Neural progenitor cell (in vitro differentiated cells): ENCODE measurements at regions not wholly inside any gene's neighbourhood (a gene's known extent, or its start where the extent isn't known, plus 50 kb on each side); places are given as distances from the start of the nearest gene placed in this dataset.

Experiments used
- DNase-seq: peaks from one replicate; pipeline ENCODE4 v3.0.0-alpha.2; 2016; ENCODE audit warnings: low spot score
- H2AFZ ChIP-seq: fragments of 200-600 bp; sonication (generic); replicated peaks from 2 replicates; pipeline ENCODE4 v1.6.1; 2016; ENCODE audit warnings: antibody characterized with exemption
- H3F3A ChIP-seq: fragments of 200-600 bp; sonication (generic); 2 replicates; pipeline ENCODE4 v1.6.1; 2016; ENCODE audit warnings: antibody characterized with exemption, low read depth
- H3K27ac ChIP-seq: fragments of 200-600 bp; sonication (generic); 2 replicates; pipeline ENCODE4 v1.5.1; 2016; ENCODE audit warnings: mild to moderate bottlenecking
- H3K27me3 ChIP-seq: fragments of 200-600 bp; sonication (generic); 2 replicates; pipeline ENCODE4 v1.6.1; 2016; ENCODE audit warnings: mild to moderate bottlenecking, moderate library complexity
- H3K36me3 ChIP-seq: fragments of 200-600 bp; sonication (generic); 2 replicates; pipeline ENCODE4 v1.5.1; 2016
- H3K4me1 ChIP-seq: fragments of 200-600 bp; sonication (generic); 2 replicates; pipeline ENCODE4 v1.6.1; 2016; ENCODE audit warnings: mixed run types
- H3K4me2 ChIP-seq: fragments of 200-600 bp; sonication (generic); 2 replicates; pipeline ENCODE4 v1.6.1; 2016
- H3K4me3 ChIP-seq: fragments of 200-600 bp; sonication (generic); 2 replicates; pipeline ENCODE4 v1.5.1; 2016
- H3K79me2 ChIP-seq: fragments of 200-600 bp; sonication (generic); 2 replicates; pipeline ENCODE4 v1.6.1; 2016; ENCODE audit warnings: low read depth
- H3K9ac ChIP-seq: fragments of 200-600 bp; sonication (generic); 2 replicates; pipeline ENCODE4 v1.6.1; 2016
- H3K9me3 ChIP-seq: fragments of 200-600 bp; sonication (generic); 2 replicates; pipeline ENCODE4 v1.5.1; 2016; ENCODE audit warnings: low read depth
- H4K20me1 ChIP-seq: fragments of 200-600 bp; sonication (generic); 2 replicates; pipeline ENCODE4 v1.6.1; 2016; ENCODE audit warnings: low read depth
- H3K27ac Mint-ChIP-seq: 3 replicates; pipeline ENCODE4 v1.8.0; 2021; ENCODE audit warnings: mixed read lengths
- H3K27me3 Mint-ChIP-seq: 2 replicates; pipeline ENCODE4 v1.8.0; 2022; ENCODE audit warnings: low read depth, mild to moderate bottlenecking, inconsistent platforms, moderate library complexity, mixed read lengths; ENCODE audit not compliant: insufficient read depth
- H3K36me3 Mint-ChIP-seq: 3 replicates; pipeline ENCODE4 v1.8.0; 2021; ENCODE audit warnings: mixed read lengths
- H3K4me1 Mint-ChIP-seq: 3 replicates; pipeline ENCODE4 v1.8.0; 2021; ENCODE audit warnings: mixed read lengths
- H3K4me3 Mint-ChIP-seq: 3 replicates; pipeline ENCODE4 v1.8.0; 2021; ENCODE audit warnings: mild to moderate bottlenecking, moderate library complexity, mixed read lengths
- H3K9me3 Mint-ChIP-seq: 3 replicates; pipeline ENCODE4 v1.8.0; 2020; ENCODE audit warnings: mixed read lengths
- EZH2 ChIP-seq: fragments of 200-600 bp; sonication (generic); IDR thresholded peaks from 2 replicates; pipeline ENCODE4 v1.6.1; 2017; ENCODE audit warnings: antibody characterized with exemption, mild to moderate bottlenecking, moderate library complexity
- EZH2phosphoT487 ChIP-seq: fragments of 200-600 bp; sonication (generic); IDR thresholded peaks from 2 replicates; pipeline ENCODE4 v1.6.1; 2017; ENCODE audit warnings: antibody characterized with exemption
- TF ChIP-seq, protein P1 (sequence below): fragments of 200-600 bp; sonication (generic); IDR thresholded peaks from 2 replicates; pipeline ENCODE4 v1.5.1; 2017; ENCODE audit warnings: antibody characterized with exemption, mild to moderate bottlenecking

DNA sequence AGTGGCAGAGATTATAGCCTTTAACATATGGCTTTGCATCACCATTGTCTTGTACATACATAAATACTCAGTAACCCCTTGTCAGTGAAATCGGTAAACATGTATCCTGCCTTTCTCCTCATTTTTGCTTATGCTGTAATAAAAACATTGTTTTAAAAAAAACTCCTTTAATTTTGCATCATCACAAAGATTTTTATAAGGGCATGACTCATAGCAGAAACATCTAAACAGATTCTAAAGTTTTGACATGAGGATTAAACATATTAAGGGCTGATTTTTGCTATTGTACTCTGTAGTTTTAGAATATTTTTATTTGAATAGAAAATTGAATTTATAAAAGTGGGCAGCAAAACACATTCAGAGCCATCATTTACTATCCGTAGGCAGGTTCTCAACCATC is 275.9 kb downstream of the ZIC4 start:
- H3K9me3 ChIP-seq = no peaks in the 10 kb centered on the region
- H3K9me3 Mint-ChIP-seq = peaks cover 48% of the 10 kb centered on the region

DNA sequence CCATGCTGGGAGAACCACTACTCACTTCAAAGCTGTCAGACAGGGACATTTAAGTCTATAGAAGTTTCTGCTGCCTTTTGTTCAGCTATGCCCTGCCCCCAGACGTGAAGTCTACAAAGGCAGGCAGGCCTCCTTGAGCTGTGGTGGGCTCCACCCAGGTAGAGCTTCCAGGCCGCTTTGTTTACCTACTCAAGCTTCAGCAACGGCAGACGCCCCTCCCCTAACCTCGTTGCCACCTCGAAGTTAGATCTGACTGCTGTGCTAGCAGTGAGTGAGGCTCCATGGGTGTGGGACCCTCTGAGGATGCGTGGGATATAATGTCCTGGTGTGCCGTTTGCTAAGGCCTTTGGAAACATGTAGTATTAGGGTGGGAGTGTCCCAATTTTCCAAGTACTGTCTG is 276.7 kb downstream of the ZIC4 start:
- no peak overlapping the region for H3K4me3 Mint-ChIP-seq
- Histone ChIP-seq H3K79me2 (no peaks in the 10 kb centered on the region), H3K4me1 (no peaks in the 10 kb centered on the region), H3K36me3 (no peaks in the 10 kb centered on the region), H3K4me3 (no peak overlapping the region), H3K4me2 (no peak overlapping the region), H3K27me3 (no peaks in the 10 kb centered on the region), H3K9me3 (no peaks in the 10 kb centered on the region), H4K20me1 (no peaks in the 10 kb centered on the region), H3K27ac (no peak overlapping the region), H3F3A (no peaks in the 10 kb centered on the region), H2AFZ (no peak overlapping the region), H3K9ac (no peak overlapping the region)
- peaks cover 48% of the 10 kb centered on the region for H3K9me3 Mint-ChIP-seq
- H3K36me3 Mint-ChIP-seq = peaks cover 23% of the 10 kb centered on the region
- DNase-seq = no peak
- TF ChIP-seq, protein P1, sequence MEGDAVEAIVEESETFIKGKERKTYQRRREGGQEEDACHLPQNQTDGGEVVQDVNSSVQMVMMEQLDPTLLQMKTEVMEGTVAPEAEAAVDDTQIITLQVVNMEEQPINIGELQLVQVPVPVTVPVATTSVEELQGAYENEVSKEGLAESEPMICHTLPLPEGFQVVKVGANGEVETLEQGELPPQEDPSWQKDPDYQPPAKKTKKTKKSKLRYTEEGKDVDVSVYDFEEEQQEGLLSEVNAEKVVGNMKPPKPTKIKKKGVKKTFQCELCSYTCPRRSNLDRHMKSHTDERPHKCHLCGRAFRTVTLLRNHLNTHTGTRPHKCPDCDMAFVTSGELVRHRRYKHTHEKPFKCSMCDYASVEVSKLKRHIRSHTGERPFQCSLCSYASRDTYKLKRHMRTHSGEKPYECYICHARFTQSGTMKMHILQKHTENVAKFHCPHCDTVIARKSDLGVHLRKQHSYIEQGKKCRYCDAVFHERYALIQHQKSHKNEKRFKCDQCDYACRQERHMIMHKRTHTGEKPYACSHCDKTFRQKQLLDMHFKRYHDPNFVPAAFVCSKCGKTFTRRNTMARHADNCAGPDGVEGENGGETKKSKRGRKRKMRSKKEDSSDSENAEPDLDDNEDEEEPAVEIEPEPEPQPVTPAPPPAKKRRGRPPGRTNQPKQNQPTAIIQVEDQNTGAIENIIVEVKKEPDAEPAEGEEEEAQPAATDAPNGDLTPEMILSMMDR = no peak
- TF ChIP-seq EZH2 (no peak), EZH2phosphoT487 (no peak)
- no peaks in the 10 kb centered on the region for H3K4me1 Mint-ChIP-seq
- peaks cover 2% of the 10 kb centered on the region for H3K27me3 Mint-ChIP-seq
- H3K27ac Mint-ChIP-seq = no peak overlapping the region

More for the DNA sequence above, 275.9 kb downstream of the ZIC4 start:
- Histone ChIP-seq H3K4me1 (no peaks in the 10 kb centered on the region), H3K27ac (no peak overlapping the region), H2AFZ (no peak overlapping the region), H3K79me2 (no peaks in the 10 kb centered on the region), H3K27me3 (no peaks in the 10 kb centered on the region), H3K9ac (no peak overlapping the region), H3F3A (no peaks in the 10 kb centered on the region), H4K20me1 (no peaks in the 10 kb centered on the region), H3K4me2 (no peak overlapping the region), H3K4me3 (no peak overlapping the region), H3K36me3 (no peaks in the 10 kb centered on the region)
- DNase-seq = no peak
- H3K27ac Mint-ChIP-seq = no peak overlapping the region
- H3K27me3 Mint-ChIP-seq = peaks cover 2% of the 10 kb centered on the region
- no peaks in the 10 kb centered on the region for H3K4me1 Mint-ChIP-seq
- TF ChIP-seq EZH2 = no peak
- TF ChIP-seq EZH2phosphoT487 = no peak
- TF ChIP-seq, protein P1 = no peak
- H3K36me3 Mint-ChIP-seq = peaks cover 22% of the 10 kb centered on the region
- no peak overlapping the region for H3K4me3 Mint-ChIP-seq

DNA sequence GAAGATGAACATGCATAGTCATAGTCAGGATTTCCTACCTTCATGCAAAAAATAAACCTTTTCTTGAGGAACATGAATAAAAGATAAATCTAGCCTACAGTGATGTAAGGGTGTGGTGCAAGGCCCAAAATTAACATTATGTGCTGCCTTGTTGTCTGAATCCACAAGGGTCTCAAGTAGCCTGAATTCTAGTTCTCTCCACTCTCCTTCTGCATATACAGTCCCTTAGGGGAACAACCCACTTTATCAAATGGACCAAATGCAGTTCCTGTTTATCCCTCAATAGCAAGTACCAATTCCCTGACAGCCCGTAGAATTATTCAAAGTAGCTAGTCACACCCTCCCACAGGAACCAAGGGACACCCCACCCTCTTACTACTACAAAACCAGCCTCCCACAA is 284.0 kb downstream of the ZIC4 start:
- H3K79me2 ChIP-seq = no peaks in the 10 kb centered on the region
- H3F3A ChIP-seq = no peaks in the 10 kb centered on the region
- H3K27me3 ChIP-seq = no peaks in the 10 kb centered on the region
- no peaks in the 10 kb centered on the region for H3K4me1 ChIP-seq
- no peak for DNase-seq
- Mint-ChIP-seq H3K4me1 (peaks cover 21% of the 10 kb centered on the region), H3K36me3 (peaks cover 4% of the 10 kb centered on the region), H3K4me3 (no peak overlapping the region), H3K27me3 (no peaks in the 10 kb centered on the region), H3K27ac (peak overlapping the region; percentile 39), H3K9me3 (peaks cover 13% of the 10 kb centered on the region)
- no peak overlapping the region for H3K27ac ChIP-seq
- no peak overlapping the region for H2AFZ ChIP-seq
- no peak for TF ChIP-seq EZH2
- no peak for TF ChIP-seq EZH2phosphoT487
- TF ChIP-seq, protein P1 = no peak
- H3K9ac ChIP-seq = no peak overlapping the region
- no peaks in the 10 kb centered on the region for H3K9me3 ChIP-seq
- H3K36me3 ChIP-seq = no peaks in the 10 kb centered on the region
- H4K20me1 ChIP-seq = no peaks in the 10 kb centered on the region
- H3K4me3 ChIP-seq = no peak overlapping the region
- H3K4me2 ChIP-seq = no peak overlapping the region
